ENCODE measurements at regions not wholly inside any gene's neighbourhood (a gene's known extent, or its start where the extent isn't known, plus 50 kb on each side); places are given as distances from the start of the nearest gene placed in this dataset.

DNA sequence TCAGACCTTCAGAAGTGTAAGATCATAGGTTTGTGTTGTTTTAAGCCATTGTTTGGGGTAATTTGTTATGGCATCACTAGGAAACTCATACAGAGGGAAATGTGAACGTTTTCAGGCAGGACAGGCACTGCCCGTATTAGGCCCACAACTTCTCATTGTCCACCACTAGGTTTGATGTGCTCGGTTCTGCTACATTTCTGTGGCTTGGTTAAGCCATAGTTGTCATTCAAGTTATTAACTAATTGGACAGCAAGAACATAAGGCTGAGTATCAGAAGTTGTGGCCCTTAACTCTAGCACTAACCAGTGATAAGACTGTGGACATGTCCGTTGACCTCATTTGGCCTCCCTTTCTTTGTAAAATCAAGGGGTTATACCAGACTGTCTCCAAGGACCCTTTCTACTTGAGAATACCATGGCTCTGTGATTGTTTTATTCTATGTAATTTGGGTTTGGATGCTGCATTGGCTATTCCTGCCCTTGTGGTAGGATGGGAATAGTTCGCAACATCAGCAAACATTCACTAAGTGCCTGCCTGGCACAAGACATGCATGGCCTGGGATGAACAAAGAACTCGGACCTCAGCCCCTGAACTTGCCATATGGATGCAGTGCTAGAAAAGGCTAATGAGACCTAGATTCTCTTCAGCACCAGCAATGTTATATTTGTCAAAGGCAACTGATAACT lies 85.7 kb downstream of the CCDC71L start:
- no peak for TF ChIP-seq POLR2A (IDR thresholded peaks at IDR 0.05)
- TF ChIP-seq, protein P1, sequence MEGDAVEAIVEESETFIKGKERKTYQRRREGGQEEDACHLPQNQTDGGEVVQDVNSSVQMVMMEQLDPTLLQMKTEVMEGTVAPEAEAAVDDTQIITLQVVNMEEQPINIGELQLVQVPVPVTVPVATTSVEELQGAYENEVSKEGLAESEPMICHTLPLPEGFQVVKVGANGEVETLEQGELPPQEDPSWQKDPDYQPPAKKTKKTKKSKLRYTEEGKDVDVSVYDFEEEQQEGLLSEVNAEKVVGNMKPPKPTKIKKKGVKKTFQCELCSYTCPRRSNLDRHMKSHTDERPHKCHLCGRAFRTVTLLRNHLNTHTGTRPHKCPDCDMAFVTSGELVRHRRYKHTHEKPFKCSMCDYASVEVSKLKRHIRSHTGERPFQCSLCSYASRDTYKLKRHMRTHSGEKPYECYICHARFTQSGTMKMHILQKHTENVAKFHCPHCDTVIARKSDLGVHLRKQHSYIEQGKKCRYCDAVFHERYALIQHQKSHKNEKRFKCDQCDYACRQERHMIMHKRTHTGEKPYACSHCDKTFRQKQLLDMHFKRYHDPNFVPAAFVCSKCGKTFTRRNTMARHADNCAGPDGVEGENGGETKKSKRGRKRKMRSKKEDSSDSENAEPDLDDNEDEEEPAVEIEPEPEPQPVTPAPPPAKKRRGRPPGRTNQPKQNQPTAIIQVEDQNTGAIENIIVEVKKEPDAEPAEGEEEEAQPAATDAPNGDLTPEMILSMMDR (IDR thresholded peaks at IDR 0.05), result no peak
- no peak for TF ChIP-seq EP300 (IDR thresholded peaks at IDR 0.05)
